Sigmoid colon (tissue), 4 donors: ENCODE measurements at regions not wholly inside any gene's neighbourhood (a gene's known extent, or its start where the extent isn't known, plus 50 kb on each side); places are given as distances from the start of the nearest gene placed in this dataset.

Experiments
- EP300 ChIP-seq, 4 donors: sonication (generic); formaldehyde crosslinking; IDR thresholded peaks; one replicate each; pipeline ENCODE4 v1.6.1; 2017; ENCODE audit warnings: antibody characterized with exemption in 4 of 4
- POLR2A ChIP-seq, 2 donors: fragments of 450-650 bp; IDR thresholded peaks; one replicate each; pipeline ENCODE4 v1.6.1; 2016; ENCODE audit warnings: antibody characterized with exemption in 2 of 2, mild to moderate bottlenecking in 2 of 2, moderate library complexity in 2 of 2
- TF ChIP-seq, protein P1 (sequence below), 4 experiments: fragments of 450-650 bp in 3 of 4; fragments of 200-600 bp in 1 of 4; IDR thresholded peaks; one replicate each; pipeline ENCODE4 v1.5.1; 2016 to 2019; ENCODE audit warnings: antibody characterized with exemption in 4 of 4, mild to moderate bottlenecking in 3 of 4, moderate library complexity in 2 of 4

DNA sequence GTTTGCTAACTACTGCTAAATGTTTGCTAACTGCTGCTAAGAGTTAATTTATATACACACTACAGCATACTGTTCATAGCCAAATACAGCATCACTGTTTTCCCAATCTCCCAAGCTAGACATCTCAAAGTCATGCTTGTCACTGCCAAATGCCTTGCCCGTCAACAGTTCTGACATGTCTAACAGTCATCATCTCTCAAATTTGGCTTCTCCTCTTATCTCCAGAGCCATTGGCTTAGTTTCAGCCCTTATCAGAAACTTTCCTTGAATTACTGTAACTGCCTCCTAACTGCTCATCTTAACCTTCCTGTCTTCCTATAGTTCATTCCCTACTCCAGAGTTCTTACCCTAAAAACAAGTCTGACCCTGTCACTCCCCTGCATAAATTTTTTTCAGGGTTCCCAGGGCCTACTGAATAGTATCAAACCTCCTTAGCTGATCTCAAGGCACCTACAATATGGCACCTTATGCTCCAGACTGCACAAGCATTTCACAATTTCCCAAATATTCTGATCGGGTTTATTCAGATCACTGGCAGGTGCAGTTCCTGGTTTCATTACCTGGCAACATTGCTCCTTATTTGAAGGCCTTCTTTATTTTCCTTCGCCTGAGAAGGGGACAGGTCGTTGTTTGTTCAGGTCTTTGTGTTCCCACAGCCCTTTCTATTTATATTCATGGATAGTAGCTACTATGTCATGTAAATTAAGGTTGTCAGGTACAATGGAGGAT is 55.9 kb upstream of the ANKRD55 start:
- TF ChIP-seq EP300 (IDR thresholded peaks at IDR 0.05) (no peak), POLR2A (IDR thresholded peaks at IDR 0.05) (no peak)
- TF ChIP-seq, protein P1, sequence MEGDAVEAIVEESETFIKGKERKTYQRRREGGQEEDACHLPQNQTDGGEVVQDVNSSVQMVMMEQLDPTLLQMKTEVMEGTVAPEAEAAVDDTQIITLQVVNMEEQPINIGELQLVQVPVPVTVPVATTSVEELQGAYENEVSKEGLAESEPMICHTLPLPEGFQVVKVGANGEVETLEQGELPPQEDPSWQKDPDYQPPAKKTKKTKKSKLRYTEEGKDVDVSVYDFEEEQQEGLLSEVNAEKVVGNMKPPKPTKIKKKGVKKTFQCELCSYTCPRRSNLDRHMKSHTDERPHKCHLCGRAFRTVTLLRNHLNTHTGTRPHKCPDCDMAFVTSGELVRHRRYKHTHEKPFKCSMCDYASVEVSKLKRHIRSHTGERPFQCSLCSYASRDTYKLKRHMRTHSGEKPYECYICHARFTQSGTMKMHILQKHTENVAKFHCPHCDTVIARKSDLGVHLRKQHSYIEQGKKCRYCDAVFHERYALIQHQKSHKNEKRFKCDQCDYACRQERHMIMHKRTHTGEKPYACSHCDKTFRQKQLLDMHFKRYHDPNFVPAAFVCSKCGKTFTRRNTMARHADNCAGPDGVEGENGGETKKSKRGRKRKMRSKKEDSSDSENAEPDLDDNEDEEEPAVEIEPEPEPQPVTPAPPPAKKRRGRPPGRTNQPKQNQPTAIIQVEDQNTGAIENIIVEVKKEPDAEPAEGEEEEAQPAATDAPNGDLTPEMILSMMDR (IDR thresholded peaks at IDR 0.05): no peak
